ENCODE measurements at regions not wholly inside any gene's neighbourhood (a gene's known extent, or its start where the extent isn't known, plus 50 kb on each side); places are given as distances from the start of the nearest gene placed in this dataset.

DNA sequence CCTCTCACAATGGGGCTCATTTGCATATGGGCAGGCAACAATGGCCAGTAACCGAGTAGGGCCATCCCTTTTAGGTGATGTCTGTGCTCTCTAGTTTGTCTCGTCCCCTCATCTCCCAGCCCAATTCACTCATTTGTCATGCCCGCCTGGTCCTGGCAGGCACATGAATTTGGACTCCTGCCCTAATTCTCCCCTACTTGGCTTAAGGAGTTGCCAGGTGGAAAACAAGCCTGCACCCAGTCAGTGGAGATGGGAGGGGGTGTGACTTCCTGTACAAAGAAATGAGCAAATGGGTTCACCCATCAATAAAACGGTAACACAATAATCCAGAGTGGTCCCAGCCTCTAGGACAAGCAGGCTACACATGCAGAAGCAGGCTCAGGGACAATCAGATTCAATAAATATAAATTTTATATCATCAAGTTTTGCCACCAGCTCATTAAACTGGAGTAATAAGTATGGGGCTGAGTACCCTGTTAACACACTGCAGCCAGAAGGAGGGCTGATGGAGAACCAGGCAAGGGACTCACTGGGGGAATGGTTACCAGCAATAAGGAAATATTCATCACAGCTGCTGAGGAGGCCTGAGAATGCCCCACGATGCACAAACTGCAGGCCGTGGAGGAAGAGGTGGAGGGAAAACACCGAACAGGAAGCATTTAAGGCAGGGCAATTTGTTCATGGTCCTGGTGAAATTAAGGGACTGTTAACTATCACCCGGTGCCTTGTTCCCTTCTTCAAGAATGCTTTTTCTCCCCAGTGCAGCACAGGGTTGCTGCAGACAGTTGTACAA, 84.4 kb upstream of the GPRC5B start:
- WGBS, 2 donors, result 54 to 57% methylated on average over 8 of the region's 8 CpGs

DNA sequence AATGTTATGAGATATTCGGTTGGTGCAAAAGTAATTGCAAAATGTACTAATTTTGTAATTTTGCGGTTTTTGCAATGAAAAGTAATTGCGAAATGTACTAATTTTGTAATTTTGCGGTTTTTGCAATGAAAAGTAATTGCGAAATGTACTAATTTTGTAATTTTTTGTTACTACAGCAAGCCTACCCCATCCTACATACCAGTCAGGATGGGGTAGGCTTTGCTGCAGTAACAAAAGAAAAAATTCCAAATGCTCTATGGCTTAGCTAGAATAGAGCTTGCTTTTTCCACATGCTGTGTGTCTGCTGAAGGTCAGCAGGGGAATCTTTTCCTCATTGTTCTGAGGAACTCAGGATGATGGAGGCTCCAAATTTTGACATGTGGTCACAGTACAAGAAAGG, 83.3 kb upstream of the GPRC5B start:
- ATAC-seq (ENCODE audit: insufficient read depth, low FRiP score), result no peak
- Histone ChIP-seq H3K4me3 (no peak overlapping the region), H3K27ac (ENCODE audit: low read depth in 1 of 2, low read length in 1 of 2) (no peak overlapping the region), H3K4me1 (ENCODE audit: control insufficient read depth in 5 of 5, insufficient read depth in 5 of 5, low read length in 5 of 5) (no peaks in the 10 kb centered on the region), H3K36me3 (ENCODE audit: control insufficient read depth in 4 of 4, insufficient read depth in 4 of 4, low read length in 4 of 4) (no peaks in the 10 kb centered on the region), H3K9me3 (ENCODE audit: control insufficient read depth in 4 of 4, insufficient read depth in 3 of 4, low read length in 3 of 4) (peaks cover 0 to 9% (median 1%) of the 10 kb centered on the region in 4 donors), H3K9ac (ENCODE audit: insufficient read depth in 1 of 2, low read length in 2 of 2) (no peak overlapping the region), H3K27me3 (ENCODE audit: control insufficient read depth in 3 of 3, insufficient read depth in 3 of 3, low read length in 2 of 3) (no peaks in the 10 kb centered on the region)
- WGBS, 2 donors, result 49 to 79% methylated on average over 5 of the region's 5 CpGs
- DNase-seq, result no peak
- TF ChIP-seq, protein P1, sequence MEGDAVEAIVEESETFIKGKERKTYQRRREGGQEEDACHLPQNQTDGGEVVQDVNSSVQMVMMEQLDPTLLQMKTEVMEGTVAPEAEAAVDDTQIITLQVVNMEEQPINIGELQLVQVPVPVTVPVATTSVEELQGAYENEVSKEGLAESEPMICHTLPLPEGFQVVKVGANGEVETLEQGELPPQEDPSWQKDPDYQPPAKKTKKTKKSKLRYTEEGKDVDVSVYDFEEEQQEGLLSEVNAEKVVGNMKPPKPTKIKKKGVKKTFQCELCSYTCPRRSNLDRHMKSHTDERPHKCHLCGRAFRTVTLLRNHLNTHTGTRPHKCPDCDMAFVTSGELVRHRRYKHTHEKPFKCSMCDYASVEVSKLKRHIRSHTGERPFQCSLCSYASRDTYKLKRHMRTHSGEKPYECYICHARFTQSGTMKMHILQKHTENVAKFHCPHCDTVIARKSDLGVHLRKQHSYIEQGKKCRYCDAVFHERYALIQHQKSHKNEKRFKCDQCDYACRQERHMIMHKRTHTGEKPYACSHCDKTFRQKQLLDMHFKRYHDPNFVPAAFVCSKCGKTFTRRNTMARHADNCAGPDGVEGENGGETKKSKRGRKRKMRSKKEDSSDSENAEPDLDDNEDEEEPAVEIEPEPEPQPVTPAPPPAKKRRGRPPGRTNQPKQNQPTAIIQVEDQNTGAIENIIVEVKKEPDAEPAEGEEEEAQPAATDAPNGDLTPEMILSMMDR (IDR thresholded peaks at IDR 0.05; ENCODE audit: control extremely low read depth, extremely low read depth), result no peak

More for the DNA sequence above, 84.4 kb upstream of the GPRC5B start:
- no peak overlapping the region for H3K27ac ChIP-seq (ENCODE audit: low read depth in 1 of 2, low read length in 1 of 2)
- no peaks in the 10 kb centered on the region for H3K27me3 ChIP-seq (ENCODE audit: control insufficient read depth in 3 of 3, insufficient read depth in 3 of 3, low read length in 2 of 3)
- no peak for ATAC-seq (ENCODE audit: insufficient read depth, low FRiP score)
- H3K36me3 ChIP-seq (ENCODE audit: control insufficient read depth in 4 of 4, insufficient read depth in 4 of 4, low read length in 4 of 4), result no peaks in the 10 kb centered on the region
- H3K4me1 ChIP-seq (ENCODE audit: control insufficient read depth in 5 of 5, insufficient read depth in 5 of 5, low read length in 5 of 5), result no peaks in the 10 kb centered on the region
- DNase-seq, result no peak
- no peak overlapping the region for H3K9ac ChIP-seq (ENCODE audit: insufficient read depth in 1 of 2, low read length in 2 of 2)
- TF ChIP-seq, protein P1 (IDR thresholded peaks at IDR 0.05; ENCODE audit: control extremely low read depth, extremely low read depth), result no peak
- no peak overlapping the region for H3K4me3 ChIP-seq
- H3K9me3 ChIP-seq (ENCODE audit: control insufficient read depth in 4 of 4, insufficient read depth in 3 of 4, low read length in 3 of 4), result peaks cover 0 to 9% (median 1%) of the 10 kb centered on the region in 4 donors

DNA sequence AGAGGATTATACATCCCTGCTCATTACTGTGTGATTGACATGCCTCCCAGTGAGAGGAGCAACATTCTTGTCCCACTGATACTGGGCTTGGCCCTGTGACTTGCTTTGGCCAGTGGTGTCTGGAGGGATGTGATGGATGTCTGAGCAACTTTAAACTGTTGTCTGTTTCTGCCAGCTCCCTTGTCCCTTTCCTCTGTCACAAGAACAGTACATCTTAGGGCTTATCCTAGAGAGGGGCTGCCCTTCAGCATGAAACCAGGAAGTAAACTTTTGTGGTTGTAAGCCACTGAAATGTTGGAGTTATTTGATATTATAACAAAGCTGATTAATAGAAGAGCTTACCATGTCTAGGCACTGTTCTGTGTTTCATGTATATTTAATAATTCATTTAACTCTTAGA, 82.9 kb upstream of the GPRC5B start:
- H3K4me1 ChIP-seq (ENCODE audit: control insufficient read depth in 5 of 5, insufficient read depth in 5 of 5, low read length in 5 of 5), result no peaks in the 10 kb centered on the region
- H3K27me3 ChIP-seq (ENCODE audit: control insufficient read depth in 3 of 3, insufficient read depth in 3 of 3, low read length in 2 of 3), result no peaks in the 10 kb centered on the region
- TF ChIP-seq, protein P1 (IDR thresholded peaks at IDR 0.05; ENCODE audit: control extremely low read depth, extremely low read depth), result no peak
- no peak overlapping the region for H3K9ac ChIP-seq (ENCODE audit: insufficient read depth in 1 of 2, low read length in 2 of 2)
- H3K9me3 ChIP-seq (ENCODE audit: control insufficient read depth in 4 of 4, insufficient read depth in 3 of 4, low read length in 3 of 4), result peaks cover 0 to 9% (median 1%) of the 10 kb centered on the region in 4 donors
- DNase-seq (no peak), ATAC-seq (ENCODE audit: insufficient read depth, low FRiP score) (no peak)
- no peak overlapping the region for H3K27ac ChIP-seq (ENCODE audit: low read depth in 1 of 2, low read length in 1 of 2)
- no peak overlapping the region for H3K4me3 ChIP-seq
- no peaks in the 10 kb centered on the region for H3K36me3 ChIP-seq (ENCODE audit: control insufficient read depth in 4 of 4, insufficient read depth in 4 of 4, low read length in 4 of 4)
